ENCODE measurements at regions not wholly inside any gene's neighbourhood (a gene's known extent, or its start where the extent isn't known, plus 50 kb on each side); places are given as distances from the start of the nearest gene placed in this dataset.

DNA sequence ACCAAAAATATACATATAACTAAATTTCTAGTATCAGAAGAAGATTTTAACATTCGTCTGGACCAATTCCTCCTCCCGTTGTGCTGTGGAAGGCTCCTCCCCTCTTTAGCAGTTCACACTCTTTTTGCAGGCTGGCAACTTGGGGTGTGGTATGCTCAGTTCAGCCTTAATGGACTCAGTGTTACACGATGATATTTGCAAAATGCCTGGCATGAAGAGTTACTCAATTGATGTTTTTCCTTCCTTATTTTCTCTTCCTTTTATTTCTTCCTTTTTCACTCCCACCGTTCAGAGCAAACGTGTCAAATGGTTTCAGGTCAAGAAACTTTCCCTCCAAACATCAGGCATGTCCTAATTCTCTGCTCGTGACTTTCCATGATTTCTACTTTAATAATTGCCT is 248.3 kb downstream of the PHF14 start:
- TF ChIP-seq, protein P1, sequence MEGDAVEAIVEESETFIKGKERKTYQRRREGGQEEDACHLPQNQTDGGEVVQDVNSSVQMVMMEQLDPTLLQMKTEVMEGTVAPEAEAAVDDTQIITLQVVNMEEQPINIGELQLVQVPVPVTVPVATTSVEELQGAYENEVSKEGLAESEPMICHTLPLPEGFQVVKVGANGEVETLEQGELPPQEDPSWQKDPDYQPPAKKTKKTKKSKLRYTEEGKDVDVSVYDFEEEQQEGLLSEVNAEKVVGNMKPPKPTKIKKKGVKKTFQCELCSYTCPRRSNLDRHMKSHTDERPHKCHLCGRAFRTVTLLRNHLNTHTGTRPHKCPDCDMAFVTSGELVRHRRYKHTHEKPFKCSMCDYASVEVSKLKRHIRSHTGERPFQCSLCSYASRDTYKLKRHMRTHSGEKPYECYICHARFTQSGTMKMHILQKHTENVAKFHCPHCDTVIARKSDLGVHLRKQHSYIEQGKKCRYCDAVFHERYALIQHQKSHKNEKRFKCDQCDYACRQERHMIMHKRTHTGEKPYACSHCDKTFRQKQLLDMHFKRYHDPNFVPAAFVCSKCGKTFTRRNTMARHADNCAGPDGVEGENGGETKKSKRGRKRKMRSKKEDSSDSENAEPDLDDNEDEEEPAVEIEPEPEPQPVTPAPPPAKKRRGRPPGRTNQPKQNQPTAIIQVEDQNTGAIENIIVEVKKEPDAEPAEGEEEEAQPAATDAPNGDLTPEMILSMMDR (IDR thresholded peaks at IDR 0.05) = no peak
- H3K27ac ChIP-seq = no peak overlapping the region
- no peak overlapping the region for H3K4me3 ChIP-seq
- no peak for DNase-seq (ENCODE audit: low spot score)

- TF ChIP-seq, protein P1 (IDR thresholded peaks at IDR 0.05) = no peak
- no peak overlapping the region for H3K27ac ChIP-seq
- H3K4me3 ChIP-seq = no peak overlapping the region
- no peak for DNase-seq (ENCODE audit: low spot score)
Observed at GRCh38 chr7:11224535-11224934, 250.9 kb downstream of the PHF14 start.

DNA sequence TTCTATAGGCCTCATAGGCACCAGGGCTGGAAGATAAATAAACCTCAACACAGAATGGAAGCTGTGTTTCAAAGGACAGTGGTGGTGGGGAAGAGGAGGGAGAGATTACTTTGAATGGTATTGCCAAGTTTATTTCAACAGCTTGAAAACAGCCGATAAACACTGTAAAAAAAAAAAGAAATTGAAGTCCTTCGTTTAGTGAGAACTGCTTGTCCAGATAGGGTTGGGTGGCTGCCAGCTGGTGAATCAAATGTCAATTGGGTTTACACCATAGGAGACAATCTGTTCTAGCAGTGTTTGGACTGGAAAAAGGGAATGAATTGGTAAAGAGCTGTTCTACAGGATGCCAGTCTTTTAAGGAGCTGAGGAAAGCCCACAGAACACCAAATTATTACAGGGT is 254.8 kb downstream of the PHF14 start:
- H3K4me3 ChIP-seq = no peak overlapping the region
- DNase-seq (ENCODE audit: low spot score) = no peak
- no peak overlapping the region for H3K27ac ChIP-seq
- TF ChIP-seq, protein P1 (IDR thresholded peaks at IDR 0.05) = no peak

- Histone ChIP-seq H3K27ac (no peak overlapping the region), H3K4me3 (no peak overlapping the region)
- TF ChIP-seq, protein P1 (IDR thresholded peaks at IDR 0.05) = no peak
- DNase-seq (ENCODE audit: low spot score) = no peak
Observed at GRCh38 chr7:11231190-11231589, 257.5 kb downstream of the PHF14 start.

DNA sequence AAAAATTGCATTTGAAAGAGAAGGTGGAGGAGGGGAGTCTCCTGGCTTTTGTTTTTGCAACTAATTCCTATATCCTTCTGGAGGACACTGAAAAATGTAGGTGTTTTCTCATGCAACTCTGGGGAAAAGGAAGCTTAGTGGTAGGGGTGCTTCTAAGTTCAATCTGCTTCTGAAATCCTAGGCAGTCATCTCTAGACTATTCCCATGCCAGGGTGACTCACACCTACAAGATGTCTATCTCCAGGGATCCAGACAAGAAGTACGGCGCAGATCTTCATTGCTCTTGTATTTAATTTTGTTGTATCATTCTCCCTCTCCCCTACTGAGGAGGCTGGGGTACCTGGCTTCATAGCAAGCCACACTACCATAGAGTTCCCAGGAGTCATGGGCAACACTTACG is 258.8 kb downstream of the PHF14 start:
- Histone ChIP-seq H3K27ac (no peak overlapping the region), H3K4me3 (no peak overlapping the region)
- TF ChIP-seq, protein P1 (IDR thresholded peaks at IDR 0.05) = no peak
- DNase-seq (ENCODE audit: low spot score) = no peak

GRCh38 chr7:11233871-11234270 is 260.2 kb downstream of the PHF14 start:
- H3K27ac ChIP-seq = no peak overlapping the region
- no peak overlapping the region for H3K4me3 ChIP-seq
- DNase-seq (ENCODE audit: low spot score) = no peak
- TF ChIP-seq, protein P1 (IDR thresholded peaks at IDR 0.05) = no peak

DNA sequence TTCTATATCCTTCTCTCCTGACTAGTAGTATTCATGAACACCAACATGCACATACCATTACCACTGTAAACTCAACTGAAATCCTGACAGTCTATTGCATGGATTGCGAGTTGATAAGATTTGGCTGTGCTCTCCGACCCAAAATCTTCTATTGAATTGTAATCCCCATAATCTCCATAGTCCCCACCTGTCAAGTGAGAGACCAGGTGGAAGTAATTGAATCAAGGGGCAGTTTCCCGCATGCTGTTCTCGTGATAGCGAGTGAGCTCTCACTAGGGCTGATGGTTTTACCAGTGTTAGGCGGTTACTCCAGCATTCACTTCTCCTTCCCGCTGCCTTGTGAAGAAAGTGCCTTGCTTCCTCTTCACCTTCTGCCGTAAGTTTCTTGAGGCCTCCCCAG is 261.8 kb downstream of the PHF14 start:
- TF ChIP-seq, protein P1 (IDR thresholded peaks at IDR 0.05) = no peak
- DNase-seq (ENCODE audit: low spot score) = no peak
- H3K4me3 ChIP-seq = no peak overlapping the region
- no peak overlapping the region for H3K27ac ChIP-seq
